Caco-2 (cell line): ENCODE measurements at regions not wholly inside any gene's neighbourhood (a gene's known extent, or its start where the extent isn't known, plus 50 kb on each side); places are given as distances from the start of the nearest gene placed in this dataset.

Experiments used
- BruUV-seq: library from RNA; stranded (reverse); fragments of 400-500 nt; replicated peaks from 2 replicates; lab custom pipeline; 2021; lab: Mats Ljungman, UMichigan
- CTCF ChIA-PET: fragments of 300-600 bp; sonication (Branson Sonifier 250); formaldehyde crosslinking; loops from one replicate; lab custom pipeline; 2022; ENCODE audit warnings: antibody characterized with exemption; lab: Charles Lee
- POLR2A ChIA-PET: fragments of 300-600 bp; sonication (Branson Sonifier 250); formaldehyde crosslinking; loops from one replicate; lab custom pipeline; 2022; ENCODE audit warnings: antibody characterized with exemption; lab: Charles Lee
- DNase-seq, 2 experiments: peaks; one replicate each; pipeline versions ENCODE4 v3.0.0 to v3.0.0-alpha.2; 2020 to 2022
- H3K27me3 ChIP-seq: replicated peaks from 2 replicates; pipeline ENCODE4 v1.6.0; 2011; ENCODE audit warnings: low read length; ENCODE audit not compliant: control insufficient read depth, insufficient read depth
- H3K36me3 ChIP-seq: 2 replicates; pipeline ENCODE4 v1.5.1; 2011; ENCODE audit warnings: low read length; ENCODE audit not compliant: control insufficient read depth, insufficient read depth
- H3K4me1 ChIP-seq: fragments of 250-450 bp; sonication (Bioruptor Pico); 2 replicates; pipeline ENCODE4 v1.5.1; 2020; ENCODE audit warnings: mild to moderate bottlenecking
- H3K4me3 ChIP-seq: 2 replicates; pipeline ENCODE4 v1.5.1; 2011; ENCODE audit warnings: low read depth, mild to moderate bottlenecking, control low read depth, low read length
- H3K9me3 ChIP-seq: fragments of 250-450 bp; sonication (Bioruptor Pico); 2 replicates; pipeline ENCODE4 v1.5.1; 2020; ENCODE audit warnings: mild to moderate bottlenecking, moderate library complexity
- H3K27ac Mint-ChIP-seq: one replicate; pipeline ENCODE4 v1.8.0; 2022; ENCODE audit warnings: mixed read lengths; ENCODE audit not compliant: unreplicated experiment
- H3K27me3 Mint-ChIP-seq: one replicate; pipeline ENCODE4 v1.8.0; 2022; ENCODE audit warnings: mixed read lengths; ENCODE audit not compliant: insufficient read depth, unreplicated experiment
- H3K36me3 Mint-ChIP-seq: one replicate; pipeline ENCODE4 v1.8.0; 2022; ENCODE audit warnings: mild to moderate bottlenecking, mixed read lengths; ENCODE audit not compliant: insufficient read depth, unreplicated experiment
- H3K4me1 Mint-ChIP-seq: one replicate; pipeline ENCODE4 v1.8.0; 2022; ENCODE audit warnings: low read depth, mixed read lengths; ENCODE audit not compliant: unreplicated experiment
- H3K4me3 Mint-ChIP-seq: one replicate; pipeline ENCODE4 v1.8.0; 2022; ENCODE audit warnings: mild to moderate bottlenecking, moderate library complexity, mixed read lengths; ENCODE audit not compliant: unreplicated experiment
- H3K9me3 Mint-ChIP-seq: one replicate; pipeline ENCODE4 v1.8.0; 2022; ENCODE audit warnings: mixed read lengths; ENCODE audit not compliant: unreplicated experiment
- CTCF ChIP-seq, 2 experiments: fragments of 200-600 bp in 1 of 2; IDR thresholded peaks; 1 replicate in 1 of 2; 2 replicates in 1 of 2; pipeline versions ENCODE4 v1.5.1 to v1.8.0; 2011 to 2022; ENCODE audit warnings: antibody characterized with exemption in 1 of 2, control low read depth in 1 of 2, inconsistent platforms in 1 of 2, low read depth in 1 of 2, low read length in 1 of 2, mild to moderate bottlenecking in 1 of 2, moderate library complexity in 1 of 2; ENCODE audit not compliant: insufficient read depth in 1 of 2, severe bottlenecking in 1 of 2, unreplicated experiment in 1 of 2
- intact Hi-C: fragments of 100-400 bp; cut with micrococcal nuclease; formaldehyde crosslinking; loops from one replicate; pipeline ENCODE4 v1.10.0; 2022; ENCODE audit not compliant: unreplicated experiment

- no peak for TF ChIP-seq CTCF (IDR thresholded peaks at IDR 0.05; ENCODE audit: insufficient read depth in 1 of 2, low read depth in 1 of 2, low read length in 1 of 2, severe bottlenecking in 1 of 2, unreplicated experiment in 1 of 2)
- no peaks in the 10 kb centered on the region for H3K9me3 Mint-ChIP-seq
- no peak overlapping the region for H3K27ac Mint-ChIP-seq
- Histone ChIP-seq H3K4me1 (no peaks in the 10 kb centered on the region), H3K9me3 (no peaks in the 10 kb centered on the region), H3K36me3 (no peaks in the 10 kb centered on the region), H3K4me3 (no peak overlapping the region), H3K27me3 (no peaks in the 10 kb centered on the region)
- CTCF ChIA-PET: no interaction called here
- BruUV-seq: no TSS peak
- H3K36me3 Mint-ChIP-seq: no peaks in the 10 kb centered on the region
- peaks cover 6% of the 10 kb centered on the region for H3K4me1 Mint-ChIP-seq
- intact Hi-C loops: no loop called here
- H3K4me3 Mint-ChIP-seq: no peak overlapping the region
- no peaks in the 10 kb centered on the region for H3K27me3 Mint-ChIP-seq
- POLR2A ChIA-PET: no interaction called here
- no peak for DNase-seq
These were observed 484.1 kb downstream of the TRIML1 start for GRCh38 chr4:188623314-188623854.

GRCh38 chr4:188624370-188624769, 485.1 kb downstream of the TRIML1 start:
- H3K27me3 Mint-ChIP-seq: no peaks in the 10 kb centered on the region
- no peak for TF ChIP-seq CTCF (IDR thresholded peaks at IDR 0.05; ENCODE audit: insufficient read depth in 1 of 2, low read depth in 1 of 2, low read length in 1 of 2, severe bottlenecking in 1 of 2, unreplicated experiment in 1 of 2)
- BruUV-seq: no TSS peak
- H3K4me3 Mint-ChIP-seq: no peak overlapping the region
- Histone ChIP-seq H3K27me3 (no peaks in the 10 kb centered on the region), H3K36me3 (no peaks in the 10 kb centered on the region), H3K9me3 (no peaks in the 10 kb centered on the region), H3K4me1 (no peaks in the 10 kb centered on the region), H3K4me3 (no peak overlapping the region)
- H3K27ac Mint-ChIP-seq: no peak overlapping the region
- DNase-seq: no peak
- peaks cover 6% of the 10 kb centered on the region for H3K4me1 Mint-ChIP-seq
- intact Hi-C loops: no loop called here
- H3K9me3 Mint-ChIP-seq: no peaks in the 10 kb centered on the region
- H3K36me3 Mint-ChIP-seq: no peaks in the 10 kb centered on the region
- ChIA-PET POLR2A (no interaction called here), CTCF (no interaction called here)

GRCh38 chr4:188627892-188628291, 488.7 kb downstream of the TRIML1 start:
- CTCF ChIA-PET: no interaction called here
- Mint-ChIP-seq H3K4me3 (no peak overlapping the region), H3K27ac (no peak overlapping the region), H3K9me3 (peaks cover 17% of the 10 kb centered on the region), H3K36me3 (no peaks in the 10 kb centered on the region), H3K4me1 (peaks cover 6% of the 10 kb centered on the region), H3K27me3 (no peaks in the 10 kb centered on the region)
- H3K4me1 ChIP-seq: no peaks in the 10 kb centered on the region
- H3K9me3 ChIP-seq: no peaks in the 10 kb centered on the region
- no peak overlapping the region for H3K4me3 ChIP-seq
- POLR2A ChIA-PET: no interaction called here
- intact Hi-C loops: loop anchor here (1.0 to 5.0 kb wide), 2 partner anchors 211 to 255 kb away; no protein-coding TSS in a partner anchor
- no TSS peak for BruUV-seq
- TF ChIP-seq CTCF (IDR thresholded peaks at IDR 0.05; ENCODE audit: insufficient read depth in 1 of 2, low read depth in 1 of 2, low read length in 1 of 2, severe bottlenecking in 1 of 2, unreplicated experiment in 1 of 2): no peak
- DNase-seq: no peak
- H3K27me3 ChIP-seq: no peaks in the 10 kb centered on the region
- H3K36me3 ChIP-seq: no peaks in the 10 kb centered on the region
